GM21529 (cell line): ENCODE measurements at regions not wholly inside any gene's neighbourhood (a gene's known extent, or its start where the extent isn't known, plus 50 kb on each side); places are given as distances from the start of the nearest gene placed in this dataset.

Experiments used
- ATAC-seq: cut with Tn5 transposase; IDR thresholded peaks from one replicate; pipeline ENCODE4 v1.9.1; 2021; ENCODE audit not compliant: unreplicated experiment

- ATAC-seq: no peak
Measured at GRCh38 chr6:164854526-164854925, 454.9 kb downstream of the C6orf118 start.

- no peak for ATAC-seq
Measured at GRCh38 chr6:164845773-164846172, 463.6 kb downstream of the C6orf118 start.

GRCh38 chr6:164842085-164842484, 467.3 kb downstream of the C6orf118 start:
- ATAC-seq: no peak

GRCh38 chr6:164838068-164838615, 471.3 kb downstream of the C6orf118 start:
- ATAC-seq: no peak

GRCh38 chr6:164836486-164836885, 472.9 kb downstream of the C6orf118 start:
- ATAC-seq: no peak

GRCh38 chr6:164832410-164832809, 477.0 kb downstream of the C6orf118 start:
- ATAC-seq: no peak

- no peak for ATAC-seq
Measured at GRCh38 chr6:164827537-164827936, 481.9 kb downstream of the C6orf118 start.

- ATAC-seq: no peak
Measured at GRCh38 chr6:164826831-164827468, 482.5 kb downstream of the C6orf118 start.

- ATAC-seq: no peak
Measured at GRCh38 chr6:164825386-164825785, 484.0 kb downstream of the C6orf118 start.

- ATAC-seq: no peak
Measured at GRCh38 chr6:164817662-164818061, 491.7 kb downstream of the C6orf118 start.

- no peak for ATAC-seq
Measured at GRCh38 chr6:164812706-164813105, 496.7 kb downstream of the C6orf118 start.

- no peak for ATAC-seq
Measured at GRCh38 chr6:164807125-164807524, 502.3 kb downstream of the C6orf118 start.

- ATAC-seq: no peak
Measured at GRCh38 chr6:164795056-164795815, 514.2 kb downstream of the C6orf118 start.

GRCh38 chr6:164792666-164793065, 516.7 kb downstream of the C6orf118 start:
- no peak for ATAC-seq

GRCh38 chr6:164791498-164791897, 517.9 kb downstream of the C6orf118 start:
- ATAC-seq: no peak

- ATAC-seq: no peak
Measured at GRCh38 chr6:164763788-164764187, 545.6 kb downstream of the C6orf118 start.

- no peak for ATAC-seq
Measured at GRCh38 chr6:164757451-164757850, 552.0 kb downstream of the C6orf118 start.

GRCh38 chr6:164756723-164757122, 552.7 kb downstream of the C6orf118 start:
- no peak for ATAC-seq

GRCh38 chr6:164756142-164756541, 553.3 kb downstream of the C6orf118 start:
- no peak for ATAC-seq

GRCh38 chr6:164753517-164753916, 555.9 kb downstream of the C6orf118 start:
- ATAC-seq: no peak

GRCh38 chr6:164751395-164751794, 558.0 kb downstream of the C6orf118 start:
- ATAC-seq: no peak

GRCh38 chr6:164750128-164750527, 559.3 kb downstream of the C6orf118 start:
- no peak for ATAC-seq
